Choroid plexus epithelial cell (primary cell): ENCODE measurements at regions not wholly inside any gene's neighbourhood (a gene's known extent, or its start where the extent isn't known, plus 50 kb on each side); places are given as distances from the start of the nearest gene placed in this dataset.

Source experiments
- DNase-seq: peaks from one replicate; pipeline ENCODE4 v3.0.0-alpha.2; 2010; ENCODE audit warnings: low read depth
- H3K4me3 ChIP-seq: 2 replicates; pipeline ENCODE4 v1.5.1; 2011; ENCODE audit warnings: low read depth, mild to moderate bottlenecking, control low read depth, low read length, moderate library complexity
- TF ChIP-seq, protein P1 (sequence below): conservative IDR thresholded peaks from 2 replicates; pipeline ENCODE4 v1.5.1; 2011; ENCODE audit warnings: low read depth, mild to moderate bottlenecking, control low read depth, inconsistent platforms, low read length, moderate library complexity

DNA sequence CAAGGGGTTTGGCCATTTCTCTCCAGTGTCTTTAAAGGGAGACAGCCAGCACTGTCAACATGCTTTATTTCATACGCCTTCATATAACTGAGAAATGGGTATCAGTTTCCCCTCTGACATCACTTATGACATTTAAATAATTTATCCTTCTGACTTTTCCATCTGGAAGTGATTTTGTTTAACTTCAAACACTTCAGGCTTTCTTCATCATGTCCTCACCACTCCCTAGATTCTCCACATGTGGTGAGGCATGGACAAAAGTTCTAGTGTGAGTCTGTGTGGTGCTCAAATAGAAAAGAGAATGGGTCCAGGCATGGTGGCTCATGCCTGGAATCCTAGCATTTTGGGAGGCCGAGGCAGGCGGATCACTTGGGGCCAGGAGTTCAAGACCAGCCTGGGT, 158.6 kb downstream of the TXNL1 start:
- no peak overlapping the region for H3K4me3 ChIP-seq
- DNase-seq: no peak
- TF ChIP-seq, protein P1, sequence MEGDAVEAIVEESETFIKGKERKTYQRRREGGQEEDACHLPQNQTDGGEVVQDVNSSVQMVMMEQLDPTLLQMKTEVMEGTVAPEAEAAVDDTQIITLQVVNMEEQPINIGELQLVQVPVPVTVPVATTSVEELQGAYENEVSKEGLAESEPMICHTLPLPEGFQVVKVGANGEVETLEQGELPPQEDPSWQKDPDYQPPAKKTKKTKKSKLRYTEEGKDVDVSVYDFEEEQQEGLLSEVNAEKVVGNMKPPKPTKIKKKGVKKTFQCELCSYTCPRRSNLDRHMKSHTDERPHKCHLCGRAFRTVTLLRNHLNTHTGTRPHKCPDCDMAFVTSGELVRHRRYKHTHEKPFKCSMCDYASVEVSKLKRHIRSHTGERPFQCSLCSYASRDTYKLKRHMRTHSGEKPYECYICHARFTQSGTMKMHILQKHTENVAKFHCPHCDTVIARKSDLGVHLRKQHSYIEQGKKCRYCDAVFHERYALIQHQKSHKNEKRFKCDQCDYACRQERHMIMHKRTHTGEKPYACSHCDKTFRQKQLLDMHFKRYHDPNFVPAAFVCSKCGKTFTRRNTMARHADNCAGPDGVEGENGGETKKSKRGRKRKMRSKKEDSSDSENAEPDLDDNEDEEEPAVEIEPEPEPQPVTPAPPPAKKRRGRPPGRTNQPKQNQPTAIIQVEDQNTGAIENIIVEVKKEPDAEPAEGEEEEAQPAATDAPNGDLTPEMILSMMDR: no peak

DNA sequence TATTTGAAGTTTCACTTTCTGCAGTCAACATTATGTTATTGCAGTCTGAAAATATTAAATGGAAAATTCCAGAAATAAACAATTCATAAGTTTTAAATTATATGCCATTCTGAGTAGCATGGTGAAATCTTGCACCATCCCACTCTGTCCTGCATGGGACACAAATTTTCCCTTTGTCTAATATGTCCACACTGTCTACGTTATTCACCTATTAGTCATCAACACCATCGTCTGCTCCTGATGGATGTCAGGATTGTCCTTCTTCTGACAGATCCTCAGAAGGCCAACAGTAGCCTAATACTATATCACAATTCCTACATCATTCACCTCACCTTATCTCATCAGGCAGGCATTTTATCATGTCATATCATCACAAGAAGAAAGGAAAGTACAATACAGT, 163.1 kb downstream of the TXNL1 start:
- DNase-seq: no peak
- TF ChIP-seq, protein P1: no peak
- no peak overlapping the region for H3K4me3 ChIP-seq

DNA sequence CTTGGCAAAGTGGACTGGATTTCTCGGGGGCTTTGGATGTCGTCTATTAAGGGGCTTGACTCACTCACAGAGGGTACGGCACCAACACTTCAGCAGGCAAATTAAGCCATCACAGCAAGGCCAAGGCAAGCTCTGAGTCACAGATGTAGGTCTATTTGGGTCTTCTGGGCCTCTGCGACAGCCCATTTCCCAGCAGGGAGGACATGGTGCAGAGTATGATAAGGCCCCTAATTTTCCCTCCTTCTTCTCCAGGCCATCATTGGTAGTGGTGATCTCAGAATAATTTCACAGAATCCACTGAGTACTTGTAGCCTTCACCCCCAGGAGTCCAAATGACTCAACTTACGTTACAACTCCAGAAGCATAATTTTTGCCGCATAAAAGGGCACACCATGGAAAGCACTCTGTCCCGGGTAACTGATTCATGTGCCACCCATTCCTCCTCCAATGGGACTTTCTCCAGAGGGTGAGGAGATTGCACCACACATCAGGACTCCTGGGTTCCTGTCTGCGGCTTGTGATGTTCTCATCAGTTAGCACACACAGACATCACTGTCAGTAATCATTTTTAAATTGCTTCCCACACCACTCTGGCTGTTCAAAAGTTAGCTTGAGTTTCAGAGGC, 164.9 kb downstream of the TXNL1 start:
- TF ChIP-seq, protein P1: no peak
- no peak overlapping the region for H3K4me3 ChIP-seq
- no peak for DNase-seq

DNA sequence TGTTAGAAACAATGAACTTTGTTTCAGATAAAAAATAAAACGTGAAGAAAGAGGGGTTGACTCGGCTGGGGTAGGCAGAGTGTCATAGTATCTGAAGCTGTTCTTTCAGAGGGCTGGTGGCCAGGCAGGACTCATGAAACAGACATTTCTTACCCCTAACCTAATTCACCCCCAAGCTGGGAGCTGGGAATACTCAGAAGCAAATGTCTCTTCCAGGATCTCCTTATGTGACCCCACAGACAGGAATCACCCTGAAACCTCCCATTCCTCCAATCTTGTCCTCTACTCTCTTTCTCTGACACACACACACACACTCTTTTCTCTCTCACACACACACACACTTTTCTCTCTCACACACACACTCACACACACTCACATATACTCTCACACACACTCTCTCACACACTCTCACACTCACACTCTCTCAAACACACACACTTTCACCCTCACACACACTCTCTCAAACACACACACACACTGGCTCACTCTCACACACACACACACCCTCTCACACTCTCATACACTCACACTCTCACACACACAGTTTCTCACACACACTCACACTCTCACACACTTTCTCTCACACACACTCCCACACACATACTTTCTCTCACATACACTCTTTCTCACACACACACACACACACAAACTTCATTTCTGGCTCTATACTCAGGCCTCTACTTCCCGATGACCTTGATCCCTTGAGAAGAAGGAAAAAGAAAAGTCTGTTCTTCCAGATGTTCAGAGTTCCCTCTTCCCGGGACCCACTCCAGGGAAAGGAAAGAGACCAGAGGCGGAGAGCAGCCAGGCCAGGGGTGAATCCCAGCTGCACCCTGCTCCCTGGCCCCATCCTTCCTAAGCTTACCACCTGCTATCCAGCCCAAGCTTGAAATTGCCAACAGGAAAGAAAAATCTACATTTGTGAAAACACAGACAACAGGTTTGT, 167.7 kb downstream of the TXNL1 start:
- no peak overlapping the region for H3K4me3 ChIP-seq
- TF ChIP-seq, protein P1: no peak
- DNase-seq: no peak

DNA sequence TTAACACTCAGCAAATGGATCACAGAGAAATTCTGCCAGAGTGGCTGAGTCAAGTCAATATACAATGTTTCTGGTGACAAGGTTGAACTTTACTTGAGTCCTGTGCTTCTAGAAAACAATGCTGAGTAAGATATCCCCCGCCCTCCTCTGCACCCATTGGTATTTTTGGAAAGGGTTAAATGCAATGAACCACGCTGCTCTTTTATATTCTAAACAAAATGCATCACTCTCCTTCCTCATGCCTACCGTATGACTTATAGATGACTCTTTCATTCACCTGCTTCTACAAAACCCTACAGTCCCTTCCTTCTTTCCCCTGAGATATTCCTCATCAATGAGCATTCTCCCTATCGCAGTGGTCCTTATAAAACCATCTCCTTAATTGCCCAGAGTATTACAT, 168.8 kb downstream of the TXNL1 start:
- H3K4me3 ChIP-seq: no peak overlapping the region
- no peak for DNase-seq
- TF ChIP-seq, protein P1: no peak

DNA sequence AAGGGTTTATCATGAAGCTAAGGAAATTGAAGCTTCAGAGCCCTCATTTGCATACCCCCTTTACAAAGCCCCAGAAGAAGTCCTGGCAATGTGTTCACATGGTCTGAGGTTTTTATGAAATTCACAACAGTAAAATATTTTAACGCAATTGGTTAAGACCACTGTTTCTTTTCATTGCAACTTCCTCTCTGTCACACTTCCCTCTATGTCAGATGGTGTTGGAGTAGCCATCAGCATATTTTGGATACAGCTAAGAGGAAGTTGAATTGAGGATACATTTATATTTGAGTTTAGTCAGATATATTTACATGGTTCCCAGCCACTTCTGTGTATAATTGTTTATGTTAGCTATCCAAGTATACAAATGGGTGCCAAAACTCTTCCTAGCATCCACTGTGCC, 170.0 kb downstream of the TXNL1 start:
- TF ChIP-seq, protein P1: no peak
- H3K4me3 ChIP-seq: no peak overlapping the region
- no peak for DNase-seq
